Endothelial cell of umbilical vein (primary cell): ENCODE measurements at regions not wholly inside any gene's neighbourhood (a gene's known extent, or its start where the extent isn't known, plus 50 kb on each side); places are given as distances from the start of the nearest gene placed in this dataset.
A peak's percentile ranks its signal among the peaks of the same experiment; 100 is the strongest.

Source experiments
- BruUV-seq: library from RNA; stranded (reverse); fragments of 400-500 nt; replicated peaks from 2 replicates; lab custom pipeline; 2021; lab: Mats Ljungman, UMichigan
- CTCF ChIA-PET: fragments of 300-600, 350-600 bp; sonication (Branson Sonifier 250); formaldehyde crosslinking; loops from one replicate; lab custom pipeline; 2021; ENCODE audit warnings: antibody characterized with exemption, inconsistent platforms; lab: Charles Lee
- POLR2A ChIA-PET: fragments of 300-600, 350-600 bp; sonication (Branson Sonifier 250); formaldehyde crosslinking; loops from one replicate; lab custom pipeline; 2021; ENCODE audit warnings: antibody characterized with exemption, inconsistent platforms; lab: Charles Lee
- DNase-seq: peaks from one replicate; pipeline ENCODE4 v3.0.0-alpha.2; 2011; ENCODE audit warnings: low read depth, low spot score
- FAIRE-seq: peaks from 2 replicates; lab custom pipeline; 2011; peaks lifted over from hg19 to GRCh38; lab: Jason Lieb, UNC
- H2AFZ ChIP-seq: 2 replicates; pipeline ENCODE4 v1.6.0; 2012; ENCODE audit warnings: low read depth, low read length, control low read depth, inconsistent platforms
- H3K27ac ChIP-seq: 2 replicates; pipeline ENCODE4 v1.5.1; 2011; ENCODE audit warnings: low read depth, mild to moderate bottlenecking, control low read depth, low read length, moderate library complexity; ENCODE audit not compliant: insufficient read depth
- H3K27me3 ChIP-seq, 2 experiments: 2 replicates each; pipeline versions ENCODE4 v1.6.0 to v1.6.1; 2011; ENCODE audit warnings: low read length in 2 of 2, mixed read lengths in 1 of 2; ENCODE audit not compliant: control insufficient read depth in 2 of 2, insufficient read depth in 2 of 2
- H3K36me3 ChIP-seq, 2 experiments: 2 replicates in 1 of 2; 3 replicates in 1 of 2; pipeline ENCODE4 v1.5.1; 2011; ENCODE audit warnings: low read length in 2 of 2, mild to moderate bottlenecking in 1 of 2, moderate library complexity in 1 of 2; ENCODE audit not compliant: control insufficient read depth in 2 of 2, insufficient read depth in 2 of 2; ENCODE audit errors: extremely low read depth in 1 of 2
- H3K4me1 ChIP-seq: 3 replicates; pipeline ENCODE4 v1.5.1; 2011; ENCODE audit warnings: mild to moderate bottlenecking, low read length; ENCODE audit not compliant: control insufficient read depth, insufficient read depth; ENCODE audit errors: extremely low read depth
- H3K4me2 ChIP-seq: 2 replicates; pipeline ENCODE4 v1.6.1; 2011; ENCODE audit warnings: low read length, control low read depth, mixed read lengths; ENCODE audit not compliant: insufficient read depth
- H3K4me3 ChIP-seq, 3 experiments: fragments of 200-600 bp in 1 of 3; sonication (generic), shearing (Covaris generic) in 1 of 3; replicated peaks in 1 of 3; 2 replicates each; pipeline ENCODE4 v1.5.1; 2011 to 2016; ENCODE audit warnings: control low read depth in 3 of 3, low read length in 3 of 3, mild to moderate bottlenecking in 2 of 3, inconsistent platforms in 1 of 3, low read depth in 1 of 3, moderate library complexity in 1 of 3; ENCODE audit not compliant: insufficient read depth in 1 of 3
- H3K79me2 ChIP-seq: 2 replicates; pipeline ENCODE4 v1.6.0; 2012; ENCODE audit warnings: low read length, inconsistent platforms; ENCODE audit not compliant: control insufficient read depth, insufficient read depth
- H3K9ac ChIP-seq: replicated peaks from 2 replicates; pipeline ENCODE3; 2011; ENCODE audit warnings: low read length, control low read depth; ENCODE audit not compliant: insufficient read depth; ENCODE audit errors: extremely low read depth
- H3K9me1 ChIP-seq: replicated peaks from 3 replicates; pipeline ENCODE4 v1.6.0; 2011; ENCODE audit warnings: mild to moderate bottlenecking, low read length; ENCODE audit not compliant: control insufficient read depth, insufficient read depth; ENCODE audit errors: extremely low read depth
- H3K9me3 ChIP-seq: replicated peaks from 2 replicates; pipeline ENCODE4 v1.5.1; 2012; ENCODE audit warnings: low read length, inconsistent platforms; ENCODE audit not compliant: control insufficient read depth, insufficient read depth
- H4K20me1 ChIP-seq: replicated peaks from 2 replicates; pipeline ENCODE3; 2011; ENCODE audit warnings: mild to moderate bottlenecking, low read length; ENCODE audit not compliant: control insufficient read depth, insufficient read depth; ENCODE audit errors: extremely low read depth
- CTCF ChIP-seq, 2 donors: IDR thresholded peaks; 1 replicate in 1 of 2; 2 replicates in 1 of 2; pipeline ENCODE4 v1.5.1; 2011; ENCODE audit warnings: low read length in 2 of 2, mild to moderate bottlenecking in 2 of 2, moderate library complexity in 2 of 2, control low read depth in 1 of 2, inconsistent platforms in 1 of 2, low read depth in 1 of 2; ENCODE audit not compliant: insufficient read depth in 1 of 2; ENCODE audit errors: extremely low read depth in 1 of 2
- EZH2 ChIP-seq: IDR thresholded peaks from 2 replicates; pipeline ENCODE4 v1.6.1; 2012; ENCODE audit warnings: borderline replicate concordance, low read depth, mild to moderate bottlenecking, moderate library complexity, low read length, inconsistent platforms; ENCODE audit not compliant: severe bottlenecking
- FOS ChIP-seq: IDR thresholded peaks from 2 replicates; pipeline ENCODE4 v1.6.1; 2011; ENCODE audit warnings: mild to moderate bottlenecking, low read length, moderate library complexity, borderline replicate concordance; ENCODE audit not compliant: insufficient read depth
- GATA2 ChIP-seq: IDR thresholded peaks from 2 replicates; pipeline ENCODE4 v1.7.0; 2011; ENCODE audit warnings: low read depth, mild to moderate bottlenecking, moderate library complexity, mixed read lengths, low read length; ENCODE audit not compliant: insufficient read length, insufficient read depth
- JUN ChIP-seq: IDR thresholded peaks from 2 replicates; pipeline ENCODE4 v1.6.1; 2011; ENCODE audit warnings: borderline replicate concordance, low read depth; ENCODE audit not compliant: insufficient read length, insufficient read depth
- MAX ChIP-seq: IDR thresholded peaks from 2 replicates; pipeline ENCODE4 v1.6.1; 2011; ENCODE audit not compliant: insufficient read depth, insufficient read length
- MYC ChIP-seq: IDR thresholded peaks from one replicate; pipeline ENCODE4 v1.6.1; 2011; ENCODE audit warnings: mild to moderate bottlenecking, low read depth, low read length
- POLR2A ChIP-seq: IDR thresholded peaks from 2 replicates; pipeline ENCODE4 v1.6.1; 2012; ENCODE audit warnings: low read depth, mild to moderate bottlenecking, control low read depth, low read length
- POLR2AphosphoS5 ChIP-seq: IDR thresholded peaks from 2 replicates; pipeline ENCODE4 v1.6.1; 2012; ENCODE audit warnings: low read depth, mild to moderate bottlenecking, control low read depth, low read length, moderate library complexity; ENCODE audit not compliant: insufficient read depth
- dilution Hi-C: fragments of 300-500 bp; cut with MboI; formaldehyde crosslinking; loops from one replicate; pipeline ENCODE4 v1.15.0; 2019; ENCODE audit warnings: low sequenced_read_pairs; ENCODE audit not compliant: extremely low pct_ligation_motif_present
- intact Hi-C: fragments of 100-400 bp; cut with micrococcal nuclease; formaldehyde crosslinking; loops from one replicate; pipeline ENCODE4 v1.10.0; 2022

- intact Hi-C loops (loop anchor here (1.0 to 2.0 kb wide), 3 partner anchors 26 to 264 kb away; no protein-coding TSS in a partner anchor), dilution Hi-C loops (no loop called here)
- Histone ChIP-seq H3K9me1 (no peaks in the 10 kb centered on the region), H3K4me1 (no peaks in the 10 kb centered on the region), H3K27me3 (peaks cover 0 to 4% of the 10 kb centered on the region in 2 experiments), H3K79me2 (no peaks in the 10 kb centered on the region), H3K4me2 (no peak overlapping the region), H3K27ac (no peak overlapping the region), H3K9ac (no peak overlapping the region), H2AFZ (no peak overlapping the region), H3K36me3 (no peaks in the 10 kb centered on the region), H3K4me3 (no peak overlapping the region), H3K9me3 (no peaks in the 10 kb centered on the region), H4K20me1 (no peaks in the 10 kb centered on the region)
- POLR2A ChIA-PET, result no interaction called here
- TF ChIP-seq POLR2AphosphoS5 (no peak), FOS (no peak), GATA2 (no peak), MAX (no peak), JUN (no peak), MYC (no peak), CTCF (IDR thresholded peaks at IDR 0.05; ENCODE audit: extremely low read depth in 1 of 2, insufficient read depth in 1 of 2, low read depth in 1 of 2, low read length in 2 of 2) (no peak), EZH2 (no peak), POLR2A (no peak)
- DNase-seq (no peak), FAIRE-seq (peak; percentile 33)
- no TSS peak for BruUV-seq
- CTCF ChIA-PET, result interaction anchor here (0.7 to 2.7 kb wide), 10 partner anchors 9 to 266 kb away, joined by 3 to 30 read pairs (median 3); no protein-coding TSS in a partner anchor
These were observed 88.0 kb upstream of the ELOVL5 start for GRCh38 chr6:53436526-53437303.
